ENCODE measurements at regions not wholly inside any gene's neighbourhood (a gene's known extent, or its start where the extent isn't known, plus 50 kb on each side); places are given as distances from the start of the nearest gene placed in this dataset.

DNA sequence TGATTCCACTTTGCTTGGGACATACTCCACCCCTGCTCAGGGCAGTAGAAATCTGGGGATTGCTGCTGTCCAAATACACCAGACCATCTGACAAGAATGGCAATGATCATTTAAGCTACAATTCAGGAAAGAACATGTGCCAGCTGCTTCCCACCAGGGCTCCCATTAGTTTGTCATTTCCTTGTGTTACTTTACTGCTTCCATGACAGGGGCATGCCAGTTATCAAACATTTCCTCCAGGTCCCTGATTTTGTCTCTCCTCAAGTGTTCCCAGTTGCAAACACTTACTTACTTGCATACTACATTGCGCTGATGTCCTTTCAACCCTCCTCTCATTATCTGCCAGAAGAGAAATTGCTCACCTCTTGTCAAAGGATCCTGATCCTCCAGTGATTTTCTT lies 474.5 kb upstream of the DCC start:
- H3K27ac ChIP-seq (ENCODE audit: low read length) = no peak overlapping the region
- H3K4me2 ChIP-seq (ENCODE audit: low read depth, low read length) = no peak overlapping the region
- no peaks in the 10 kb centered on the region for H3K36me3 ChIP-seq (replicated peaks; ENCODE audit: insufficient read depth, low read length)
- H3K27me3 ChIP-seq (replicated peaks; ENCODE audit: insufficient read depth, low read length) = no peaks in the 10 kb centered on the region
- no peaks in the 10 kb centered on the region for H4K20me1 ChIP-seq (ENCODE audit: insufficient read depth, low read length)
- no peak for DNase-seq
- no peaks in the 10 kb centered on the region for H3K79me2 ChIP-seq (ENCODE audit: low read length)
- TF ChIP-seq EZH2phosphoT487 (IDR thresholded peaks at IDR 0.05; ENCODE audit: low read length) (no peak), EZH2 (optimal IDR thresholded peaks at IDR 0.05; ENCODE audit: low read depth, low read length) (no peak)
- TF ChIP-seq, protein P1, sequence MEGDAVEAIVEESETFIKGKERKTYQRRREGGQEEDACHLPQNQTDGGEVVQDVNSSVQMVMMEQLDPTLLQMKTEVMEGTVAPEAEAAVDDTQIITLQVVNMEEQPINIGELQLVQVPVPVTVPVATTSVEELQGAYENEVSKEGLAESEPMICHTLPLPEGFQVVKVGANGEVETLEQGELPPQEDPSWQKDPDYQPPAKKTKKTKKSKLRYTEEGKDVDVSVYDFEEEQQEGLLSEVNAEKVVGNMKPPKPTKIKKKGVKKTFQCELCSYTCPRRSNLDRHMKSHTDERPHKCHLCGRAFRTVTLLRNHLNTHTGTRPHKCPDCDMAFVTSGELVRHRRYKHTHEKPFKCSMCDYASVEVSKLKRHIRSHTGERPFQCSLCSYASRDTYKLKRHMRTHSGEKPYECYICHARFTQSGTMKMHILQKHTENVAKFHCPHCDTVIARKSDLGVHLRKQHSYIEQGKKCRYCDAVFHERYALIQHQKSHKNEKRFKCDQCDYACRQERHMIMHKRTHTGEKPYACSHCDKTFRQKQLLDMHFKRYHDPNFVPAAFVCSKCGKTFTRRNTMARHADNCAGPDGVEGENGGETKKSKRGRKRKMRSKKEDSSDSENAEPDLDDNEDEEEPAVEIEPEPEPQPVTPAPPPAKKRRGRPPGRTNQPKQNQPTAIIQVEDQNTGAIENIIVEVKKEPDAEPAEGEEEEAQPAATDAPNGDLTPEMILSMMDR (IDR thresholded peaks at IDR 0.05; ENCODE audit: low read length) = no peak
- no peak overlapping the region for H2AFZ ChIP-seq (ENCODE audit: low read length)
- H3K4me3 ChIP-seq (ENCODE audit: low read length) = no peak overlapping the region
- no peak overlapping the region for H3K9ac ChIP-seq (ENCODE audit: low read length)
- no peaks in the 10 kb centered on the region for H3K9me3 ChIP-seq (replicated peaks; ENCODE audit: insufficient read depth, low read length)
- H3K9me2 ChIP-seq (replicated peaks; ENCODE audit: insufficient read depth, low read length) = no peaks in the 10 kb centered on the region
- no peaks in the 10 kb centered on the region for H3K4me1 ChIP-seq (ENCODE audit: low read length)
- no peaks in the 10 kb centered on the region for H3F3A ChIP-seq (ENCODE audit: insufficient read depth, low read length)

DNA sequence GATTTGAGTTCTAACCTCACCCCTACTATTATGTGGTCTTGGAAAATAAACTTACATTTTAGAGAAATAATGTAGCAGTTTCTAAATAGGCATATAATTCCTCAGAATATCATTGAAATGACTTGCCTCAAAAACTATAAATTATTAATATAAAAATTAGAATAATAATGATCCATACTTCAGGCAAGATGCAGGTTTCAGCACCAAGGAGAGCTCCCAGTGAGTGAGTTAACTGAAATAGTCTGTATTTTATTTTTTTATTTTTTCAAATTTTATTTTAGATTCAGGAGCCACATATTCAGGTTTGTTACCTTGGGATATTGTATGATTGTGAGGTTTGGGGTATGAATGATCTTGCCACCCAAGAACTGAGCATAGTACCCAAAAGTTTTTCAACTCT lies 472.2 kb upstream of the DCC start:
- Histone ChIP-seq H3F3A (ENCODE audit: insufficient read depth, low read length) (no peaks in the 10 kb centered on the region), H3K9ac (ENCODE audit: low read length) (no peak overlapping the region), H3K4me2 (ENCODE audit: low read depth, low read length) (no peak overlapping the region), H3K79me2 (ENCODE audit: low read length) (no peaks in the 10 kb centered on the region), H2AFZ (ENCODE audit: low read length) (no peak overlapping the region), H3K36me3 (replicated peaks; ENCODE audit: insufficient read depth, low read length) (no peaks in the 10 kb centered on the region), H3K9me2 (replicated peaks; ENCODE audit: insufficient read depth, low read length) (no peaks in the 10 kb centered on the region; the same call in 1 of the 2 replicates), H4K20me1 (ENCODE audit: insufficient read depth, low read length) (no peaks in the 10 kb centered on the region), H3K9me3 (replicated peaks; ENCODE audit: insufficient read depth, low read length) (no peaks in the 10 kb centered on the region), H3K4me3 (ENCODE audit: low read length) (no peak overlapping the region), H3K27me3 (replicated peaks; ENCODE audit: insufficient read depth, low read length) (no peaks in the 10 kb centered on the region), H3K27ac (ENCODE audit: low read length) (no peak overlapping the region), H3K4me1 (ENCODE audit: low read length) (no peaks in the 10 kb centered on the region)
- no peak for TF ChIP-seq EZH2phosphoT487 (IDR thresholded peaks at IDR 0.05; ENCODE audit: low read length)
- TF ChIP-seq EZH2 (optimal IDR thresholded peaks at IDR 0.05; ENCODE audit: low read depth, low read length) = no peak
- TF ChIP-seq, protein P1 (IDR thresholded peaks at IDR 0.05; ENCODE audit: low read length) = no peak
- DNase-seq = peak; percentile 53

DNA sequence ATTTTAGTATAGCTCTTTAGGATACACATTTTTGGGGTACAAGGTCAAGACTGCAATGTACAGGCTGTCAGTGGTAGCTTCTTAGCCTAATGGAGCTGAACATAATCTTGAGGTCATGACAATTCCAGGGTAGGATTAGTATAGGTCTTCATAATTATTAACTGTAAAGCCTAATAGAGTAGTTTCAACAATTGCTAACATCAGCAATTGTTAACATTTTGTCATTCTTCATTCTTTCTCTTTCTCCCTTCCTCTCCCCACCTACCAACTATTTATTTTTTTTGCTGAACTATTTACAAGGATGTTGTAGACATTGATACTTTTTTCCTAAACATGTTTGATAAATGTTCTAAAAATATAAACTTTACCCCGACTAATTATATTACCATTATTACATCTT lies 461.3 kb upstream of the DCC start:
- Histone ChIP-seq H3K9ac (ENCODE audit: low read length) (no peak overlapping the region), H3K27ac (ENCODE audit: low read length) (no peak overlapping the region), H3K9me3 (replicated peaks; ENCODE audit: insufficient read depth, low read length) (no peaks in the 10 kb centered on the region), H3K36me3 (replicated peaks; ENCODE audit: insufficient read depth, low read length) (no peaks in the 10 kb centered on the region), H3K4me1 (ENCODE audit: low read length) (no peaks in the 10 kb centered on the region), H3K9me2 (replicated peaks; ENCODE audit: insufficient read depth, low read length) (no peaks in the 10 kb centered on the region), H2AFZ (ENCODE audit: low read length) (no peak overlapping the region), H3F3A (ENCODE audit: insufficient read depth, low read length) (no peaks in the 10 kb centered on the region), H4K20me1 (ENCODE audit: insufficient read depth, low read length) (no peaks in the 10 kb centered on the region), H3K27me3 (replicated peaks; ENCODE audit: insufficient read depth, low read length) (no peaks in the 10 kb centered on the region), H3K4me2 (ENCODE audit: low read depth, low read length) (no peak overlapping the region), H3K79me2 (ENCODE audit: low read length) (no peaks in the 10 kb centered on the region), H3K4me3 (ENCODE audit: low read length) (no peak overlapping the region)
- TF ChIP-seq EZH2phosphoT487 (IDR thresholded peaks at IDR 0.05; ENCODE audit: low read length) = no peak
- no peak for TF ChIP-seq EZH2 (optimal IDR thresholded peaks at IDR 0.05; ENCODE audit: low read depth, low read length)
- TF ChIP-seq, protein P1 (IDR thresholded peaks at IDR 0.05; ENCODE audit: low read length) = no peak
- DNase-seq = no peak
